ENCODE measurements at regions not wholly inside any gene's neighbourhood (a gene's known extent, or its start where the extent isn't known, plus 50 kb on each side); places are given as distances from the start of the nearest gene placed in this dataset.
"Not testable (repeated sequence)": the region's sequence is repeated elsewhere in the genome, so short reads cannot be mapped to it uniquely, and the experiment has no call there.

DNA sequence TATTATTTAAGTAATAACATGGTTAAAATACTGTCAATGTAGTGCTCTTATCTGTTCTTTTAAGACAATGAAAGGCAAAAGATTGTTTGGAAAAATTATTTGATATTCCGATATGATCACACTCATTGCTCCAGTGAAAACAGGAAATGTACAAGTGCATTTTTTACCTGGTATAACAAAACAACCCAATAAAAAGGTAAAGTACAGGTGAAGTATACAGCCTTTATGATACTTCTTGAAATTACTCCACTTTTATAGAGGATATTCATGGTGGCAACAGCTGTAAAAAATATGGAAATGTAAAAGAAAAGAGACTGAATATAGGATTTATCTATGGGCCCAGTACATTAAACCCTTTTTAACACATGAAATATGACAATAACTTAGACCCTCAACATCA is 298.6 kb upstream of the HNRNPA3 start:
- Histone ChIP-seq H2AFZ (no peak overlapping the region), H3K9me3 (ENCODE audit: low read depth) (no peaks in the 10 kb centered on the region), H3K4me3 (no peak overlapping the region), H3K4me1 (ENCODE audit: insufficient read depth) (no peaks in the 10 kb centered on the region), H3K36me3 (replicated peaks; ENCODE audit: insufficient read depth, low read depth) (no peaks in the 10 kb centered on the region), H3K27me3 (no peaks in the 10 kb centered on the region), H3K79me2 (no peaks in the 10 kb centered on the region), H3K27ac (no peak overlapping the region), H3K4me2 (no peak overlapping the region), H3K9me2 (replicated peaks; ENCODE audit: insufficient read depth) (no peaks in the 10 kb centered on the region), H4K20me1 (ENCODE audit: insufficient read depth, poor library complexity, severe bottlenecking) (no peaks in the 10 kb centered on the region)
- 89% methylated on average over 1 of the region's 1 CpG for WGBS (ENCODE audit: low lambda C conversion rate, missing lambda C conversion rate)
- TF ChIP-seq EZH2phosphoT487 (IDR thresholded peaks at IDR 0.05; ENCODE audit: low read depth, severe bottlenecking, unreplicated experiment) (no peak), EZH2 (IDR thresholded peaks at IDR 0.05; ENCODE audit: borderline replicate concordance) (no peak)
- TF ChIP-seq, protein P1, sequence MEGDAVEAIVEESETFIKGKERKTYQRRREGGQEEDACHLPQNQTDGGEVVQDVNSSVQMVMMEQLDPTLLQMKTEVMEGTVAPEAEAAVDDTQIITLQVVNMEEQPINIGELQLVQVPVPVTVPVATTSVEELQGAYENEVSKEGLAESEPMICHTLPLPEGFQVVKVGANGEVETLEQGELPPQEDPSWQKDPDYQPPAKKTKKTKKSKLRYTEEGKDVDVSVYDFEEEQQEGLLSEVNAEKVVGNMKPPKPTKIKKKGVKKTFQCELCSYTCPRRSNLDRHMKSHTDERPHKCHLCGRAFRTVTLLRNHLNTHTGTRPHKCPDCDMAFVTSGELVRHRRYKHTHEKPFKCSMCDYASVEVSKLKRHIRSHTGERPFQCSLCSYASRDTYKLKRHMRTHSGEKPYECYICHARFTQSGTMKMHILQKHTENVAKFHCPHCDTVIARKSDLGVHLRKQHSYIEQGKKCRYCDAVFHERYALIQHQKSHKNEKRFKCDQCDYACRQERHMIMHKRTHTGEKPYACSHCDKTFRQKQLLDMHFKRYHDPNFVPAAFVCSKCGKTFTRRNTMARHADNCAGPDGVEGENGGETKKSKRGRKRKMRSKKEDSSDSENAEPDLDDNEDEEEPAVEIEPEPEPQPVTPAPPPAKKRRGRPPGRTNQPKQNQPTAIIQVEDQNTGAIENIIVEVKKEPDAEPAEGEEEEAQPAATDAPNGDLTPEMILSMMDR (IDR thresholded peaks at IDR 0.05; ENCODE audit: poor library complexity): no peak
- DNase-seq (ENCODE audit: low spot score): no peak

DNA sequence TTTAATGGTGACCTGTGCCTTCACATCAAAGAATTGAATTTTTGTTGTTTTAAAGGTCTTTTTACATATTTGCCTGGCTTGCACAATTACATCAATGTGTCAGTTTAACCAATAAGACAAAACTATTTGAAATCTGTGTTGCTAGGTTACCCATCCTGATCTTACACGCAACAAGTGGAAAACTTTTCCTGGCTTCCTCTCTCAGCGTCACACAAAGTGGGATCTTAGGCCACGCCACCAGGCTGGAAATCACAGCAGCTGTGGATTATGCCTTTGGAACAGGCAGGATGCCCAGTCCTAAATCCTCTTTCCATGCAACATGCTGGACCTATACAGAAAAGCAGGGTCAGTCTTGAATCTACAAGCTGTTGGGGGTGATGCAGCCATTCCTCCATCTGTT is 298.2 kb upstream of the HNRNPA3 start:
- no peaks in the 10 kb centered on the region for H3K79me2 ChIP-seq
- no peaks in the 10 kb centered on the region for H4K20me1 ChIP-seq (ENCODE audit: insufficient read depth, poor library complexity, severe bottlenecking)
- no peak for DNase-seq (ENCODE audit: low spot score)
- H3K4me2 ChIP-seq: no peak overlapping the region
- H3K9me2 ChIP-seq (replicated peaks; ENCODE audit: insufficient read depth): no peaks in the 10 kb centered on the region
- no peak overlapping the region for H3K4me3 ChIP-seq
- no peaks in the 10 kb centered on the region for H3K9me3 ChIP-seq (ENCODE audit: low read depth)
- no peaks in the 10 kb centered on the region for H3K36me3 ChIP-seq (replicated peaks; ENCODE audit: insufficient read depth, low read depth)
- no peak overlapping the region for H2AFZ ChIP-seq
- TF ChIP-seq, protein P1 (IDR thresholded peaks at IDR 0.05; ENCODE audit: poor library complexity): no peak
- TF ChIP-seq EZH2 (IDR thresholded peaks at IDR 0.05; ENCODE audit: borderline replicate concordance) (no peak), EZH2phosphoT487 (IDR thresholded peaks at IDR 0.05; ENCODE audit: low read depth, severe bottlenecking, unreplicated experiment) (no peak)
- H3K27ac ChIP-seq: no peak overlapping the region
- no peaks in the 10 kb centered on the region for H3K4me1 ChIP-seq (ENCODE audit: insufficient read depth)
- WGBS (ENCODE audit: low lambda C conversion rate, missing lambda C conversion rate): 96% methylated on average over 3 of the region's 3 CpGs
- H3K27me3 ChIP-seq: no peaks in the 10 kb centered on the region

DNA sequence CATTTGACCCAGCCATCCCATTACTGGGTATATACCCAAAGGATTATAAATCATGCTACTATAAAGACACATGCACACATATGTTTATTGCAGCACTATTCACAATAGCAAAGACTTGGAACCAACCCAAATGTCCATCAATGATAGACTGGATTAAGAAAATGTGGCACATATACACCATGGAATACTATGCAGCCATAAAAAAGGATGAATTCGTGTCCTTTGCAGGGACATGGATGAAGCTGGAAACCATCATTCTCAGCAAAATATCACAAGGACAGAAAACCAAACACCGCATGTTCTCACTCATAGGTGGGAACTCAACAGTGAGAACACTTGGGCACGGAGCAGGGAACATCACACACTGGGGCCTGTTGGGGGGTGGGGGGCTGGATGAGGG is 290.0 kb upstream of the HNRNPA3 start:
- H3K27ac ChIP-seq; H3K9me3 ChIP-seq (ENCODE audit: low read depth); H3K4me1 ChIP-seq (ENCODE audit: insufficient read depth); H3K9me2 ChIP-seq (replicated peaks; ENCODE audit: insufficient read depth); H3K79me2 ChIP-seq; H3K27me3 ChIP-seq; H3K4me3 ChIP-seq; H3K4me2 ChIP-seq; H3K36me3 ChIP-seq (replicated peaks; ENCODE audit: insufficient read depth, low read depth); H2AFZ ChIP-seq; H4K20me1 ChIP-seq (ENCODE audit: insufficient read depth, poor library complexity, severe bottlenecking); DNase-seq (ENCODE audit: low spot score): not testable (repeated sequence)
- 90% methylated on average over 3 of the region's 3 CpGs for WGBS (ENCODE audit: low lambda C conversion rate, missing lambda C conversion rate)

DNA sequence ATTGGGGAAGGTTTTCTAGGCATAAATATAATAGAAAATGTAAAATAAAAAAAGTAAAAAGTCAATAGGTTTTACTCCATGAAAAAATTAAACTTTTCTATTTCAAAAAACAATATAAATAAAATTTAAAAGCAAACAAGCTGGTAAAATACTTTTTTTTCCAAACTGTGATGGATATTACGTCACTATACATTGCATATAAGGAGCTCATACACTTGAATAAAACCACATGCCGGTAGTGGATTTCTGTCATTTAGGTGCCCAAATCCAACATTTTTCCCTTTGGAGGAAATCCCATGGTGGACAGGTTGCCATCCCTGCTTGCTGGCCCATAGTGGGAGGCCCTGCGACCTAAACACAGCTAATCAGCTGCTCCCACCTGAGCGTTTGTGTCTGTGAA is 289.4 kb upstream of the HNRNPA3 start:
- no peak overlapping the region for H3K4me3 ChIP-seq
- H3K27ac ChIP-seq: no peak overlapping the region
- H3K79me2 ChIP-seq: no peaks in the 10 kb centered on the region
- no peak overlapping the region for H2AFZ ChIP-seq
- H3K27me3 ChIP-seq: no peaks in the 10 kb centered on the region
- DNase-seq (ENCODE audit: low spot score): no peak
- TF ChIP-seq, protein P1 (IDR thresholded peaks at IDR 0.05; ENCODE audit: poor library complexity): no peak
- TF ChIP-seq EZH2 (IDR thresholded peaks at IDR 0.05; ENCODE audit: borderline replicate concordance) (no peak), EZH2phosphoT487 (IDR thresholded peaks at IDR 0.05; ENCODE audit: low read depth, severe bottlenecking, unreplicated experiment) (no peak)
- 93% methylated on average over 4 of the region's 4 CpGs for WGBS (ENCODE audit: low lambda C conversion rate, missing lambda C conversion rate)
- H3K9me3 ChIP-seq (ENCODE audit: low read depth): peaks cover 8% of the 10 kb centered on the region
- H3K36me3 ChIP-seq (replicated peaks; ENCODE audit: insufficient read depth, low read depth): no peaks in the 10 kb centered on the region
- H3K4me2 ChIP-seq: no peak overlapping the region
- no peaks in the 10 kb centered on the region for H4K20me1 ChIP-seq (ENCODE audit: insufficient read depth, poor library complexity, severe bottlenecking)
- H3K4me1 ChIP-seq (ENCODE audit: insufficient read depth): no peaks in the 10 kb centered on the region
- H3K9me2 ChIP-seq (replicated peaks; ENCODE audit: insufficient read depth): no peaks in the 10 kb centered on the region
